Peyer's patch (tissue), 4 donors: ENCODE measurements at regions not wholly inside any gene's neighbourhood (a gene's known extent, or its start where the extent isn't known, plus 50 kb on each side); places are given as distances from the start of the nearest gene placed in this dataset.

Source experiments
- DNase-seq, 3 donors: peaks; one replicate each; pipeline ENCODE4 v3.0.0-alpha.2; 2017 to 2019
- H3K27ac ChIP-seq, 4 donors: fragments of 200-600 bp; sonication (generic); one replicate each; pipeline ENCODE4 v1.5.1; 2016 to 2019
- H3K27me3 ChIP-seq, 2 donors: fragments of 200-600 bp; sonication (generic); one replicate each; pipeline ENCODE4 v1.5.1; 2019
- H3K36me3 ChIP-seq, 3 donors: fragments of 200-600 bp; sonication (generic); one replicate each; pipeline ENCODE4 v1.5.1; 2016 to 2019
- H3K4me1 ChIP-seq, 4 donors: fragments of 200-600 bp; sonication (generic); one replicate each; pipeline ENCODE4 v1.5.1; 2016 to 2019
- H3K4me3 ChIP-seq, 4 donors: fragments of 200-600 bp; sonication (generic); 1 replicate in 3 of 4; 2 replicates in 1 of 4; pipeline ENCODE4 v1.5.1; 2016 to 2019; ENCODE audit warnings: mild to moderate bottlenecking in 1 of 4
- H3K9me3 ChIP-seq, 4 donors: fragments of 200-600 bp; sonication (generic); one replicate each; pipeline ENCODE4 v1.5.1; 2016 to 2019; ENCODE audit warnings: mild to moderate bottlenecking in 1 of 4
- POLR2A ChIP-seq, 2 donors: fragments of 450-650 bp; IDR thresholded peaks; one replicate each; pipeline ENCODE4 v1.5.1; 2017; ENCODE audit warnings: antibody characterized with exemption in 2 of 2, mild to moderate bottlenecking in 2 of 2, moderate library complexity in 2 of 2
- TF ChIP-seq, protein P1 (sequence below), 6 experiments: fragments of 450-650 bp in 4 of 6; fragments of 200-600 bp in 2 of 6; sonication (generic) in 1 of 6; IDR thresholded peaks; one replicate each; pipeline ENCODE4 v1.5.1; 2017 to 2019; ENCODE audit warnings: antibody characterized with exemption in 6 of 6, mild to moderate bottlenecking in 3 of 6, moderate library complexity in 1 of 6

DNA sequence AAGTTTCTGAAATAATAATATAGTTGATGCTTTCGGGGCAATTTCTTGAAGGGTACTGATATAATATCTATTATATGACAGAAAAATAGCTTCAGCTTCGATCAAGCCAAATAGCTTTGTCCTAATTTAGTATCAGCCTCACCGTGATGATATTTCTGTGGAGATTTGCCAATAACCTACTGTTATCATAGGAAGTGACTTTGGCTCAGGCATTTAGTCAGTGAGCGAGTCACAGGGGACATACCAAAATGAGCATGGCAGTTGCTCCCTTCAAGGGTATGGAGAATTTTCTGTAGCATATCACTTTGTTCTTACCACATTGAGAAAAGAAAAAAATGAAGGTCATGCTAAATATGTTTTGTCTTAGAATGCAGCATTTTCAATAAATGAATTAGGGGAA lies 767.6 kb upstream of the SLITRK1 start:
- Histone ChIP-seq H3K27me3 (no peaks in the 10 kb centered on the region), H3K4me1 (no peaks in the 10 kb centered on the region), H3K27ac (no peak overlapping the region), H3K4me3 (no peak overlapping the region), H3K36me3 (no peaks in the 10 kb centered on the region), H3K9me3 (no peaks in the 10 kb centered on the region)
- TF ChIP-seq POLR2A (IDR thresholded peaks at IDR 0.05), result no peak
- TF ChIP-seq, protein P1, sequence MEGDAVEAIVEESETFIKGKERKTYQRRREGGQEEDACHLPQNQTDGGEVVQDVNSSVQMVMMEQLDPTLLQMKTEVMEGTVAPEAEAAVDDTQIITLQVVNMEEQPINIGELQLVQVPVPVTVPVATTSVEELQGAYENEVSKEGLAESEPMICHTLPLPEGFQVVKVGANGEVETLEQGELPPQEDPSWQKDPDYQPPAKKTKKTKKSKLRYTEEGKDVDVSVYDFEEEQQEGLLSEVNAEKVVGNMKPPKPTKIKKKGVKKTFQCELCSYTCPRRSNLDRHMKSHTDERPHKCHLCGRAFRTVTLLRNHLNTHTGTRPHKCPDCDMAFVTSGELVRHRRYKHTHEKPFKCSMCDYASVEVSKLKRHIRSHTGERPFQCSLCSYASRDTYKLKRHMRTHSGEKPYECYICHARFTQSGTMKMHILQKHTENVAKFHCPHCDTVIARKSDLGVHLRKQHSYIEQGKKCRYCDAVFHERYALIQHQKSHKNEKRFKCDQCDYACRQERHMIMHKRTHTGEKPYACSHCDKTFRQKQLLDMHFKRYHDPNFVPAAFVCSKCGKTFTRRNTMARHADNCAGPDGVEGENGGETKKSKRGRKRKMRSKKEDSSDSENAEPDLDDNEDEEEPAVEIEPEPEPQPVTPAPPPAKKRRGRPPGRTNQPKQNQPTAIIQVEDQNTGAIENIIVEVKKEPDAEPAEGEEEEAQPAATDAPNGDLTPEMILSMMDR (IDR thresholded peaks at IDR 0.05), result no peak
- DNase-seq, result no peak

DNA sequence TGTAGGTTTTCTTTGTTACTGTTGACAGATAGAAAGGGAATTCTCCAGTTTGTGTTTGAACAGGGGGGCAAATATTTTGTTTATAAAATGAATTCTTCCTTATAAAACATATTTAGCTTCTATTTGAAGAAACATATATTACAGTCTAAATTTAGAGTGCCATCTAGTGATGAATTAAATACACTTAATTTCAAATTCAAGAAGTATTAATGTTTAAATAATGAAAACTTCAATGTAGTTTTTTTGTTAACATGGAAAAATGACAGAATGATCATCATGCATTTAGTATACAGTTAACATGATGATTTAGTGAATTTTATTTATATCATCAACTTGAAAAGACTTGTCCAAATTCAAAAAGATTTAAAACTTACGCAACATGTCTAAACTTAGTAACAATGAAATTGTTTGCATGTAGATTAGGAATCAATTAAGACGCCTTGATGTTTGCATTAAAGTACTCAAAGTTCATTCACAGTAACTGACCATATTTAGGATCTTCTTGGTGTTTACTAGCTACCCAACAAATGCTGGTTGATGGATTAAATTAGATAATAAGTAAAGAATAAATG lies 765.9 kb upstream of the SLITRK1 start:
- Histone ChIP-seq H3K9me3 (no peaks in the 10 kb centered on the region), H3K36me3 (no peaks in the 10 kb centered on the region), H3K27ac (no peak overlapping the region), H3K4me3 (no peak overlapping the region), H3K4me1 (no peaks in the 10 kb centered on the region), H3K27me3 (no peaks in the 10 kb centered on the region)
- DNase-seq, result no peak
- TF ChIP-seq, protein P1 (IDR thresholded peaks at IDR 0.05), result no peak
- TF ChIP-seq POLR2A (IDR thresholded peaks at IDR 0.05), result no peak

DNA sequence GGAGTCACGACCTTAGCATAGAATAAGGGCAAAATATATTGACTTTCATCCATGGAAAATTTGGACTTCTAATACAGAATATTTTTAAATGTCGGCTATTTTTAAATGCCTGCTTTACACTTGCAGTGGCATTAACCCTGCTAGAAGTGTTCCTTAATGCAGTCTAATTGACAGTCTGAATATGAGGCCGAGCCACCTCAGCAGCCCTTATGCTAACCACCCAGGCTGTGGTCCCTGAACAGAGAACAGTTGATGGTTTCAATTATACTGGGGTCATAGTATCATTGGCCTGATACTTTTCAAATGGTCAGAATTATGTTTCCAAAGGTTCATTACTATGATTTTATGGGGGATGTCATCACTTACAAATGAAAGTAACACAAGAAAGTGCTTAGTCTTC lies 764.7 kb upstream of the SLITRK1 start:
- no peak for DNase-seq
- no peak overlapping the region for H3K4me3 ChIP-seq
- no peak overlapping the region for H3K27ac ChIP-seq
- no peaks in the 10 kb centered on the region for H3K27me3 ChIP-seq
- no peaks in the 10 kb centered on the region for H3K9me3 ChIP-seq
- no peaks in the 10 kb centered on the region for H3K4me1 ChIP-seq
- TF ChIP-seq POLR2A (IDR thresholded peaks at IDR 0.05), result no peak
- H3K36me3 ChIP-seq, result no peaks in the 10 kb centered on the region

DNA sequence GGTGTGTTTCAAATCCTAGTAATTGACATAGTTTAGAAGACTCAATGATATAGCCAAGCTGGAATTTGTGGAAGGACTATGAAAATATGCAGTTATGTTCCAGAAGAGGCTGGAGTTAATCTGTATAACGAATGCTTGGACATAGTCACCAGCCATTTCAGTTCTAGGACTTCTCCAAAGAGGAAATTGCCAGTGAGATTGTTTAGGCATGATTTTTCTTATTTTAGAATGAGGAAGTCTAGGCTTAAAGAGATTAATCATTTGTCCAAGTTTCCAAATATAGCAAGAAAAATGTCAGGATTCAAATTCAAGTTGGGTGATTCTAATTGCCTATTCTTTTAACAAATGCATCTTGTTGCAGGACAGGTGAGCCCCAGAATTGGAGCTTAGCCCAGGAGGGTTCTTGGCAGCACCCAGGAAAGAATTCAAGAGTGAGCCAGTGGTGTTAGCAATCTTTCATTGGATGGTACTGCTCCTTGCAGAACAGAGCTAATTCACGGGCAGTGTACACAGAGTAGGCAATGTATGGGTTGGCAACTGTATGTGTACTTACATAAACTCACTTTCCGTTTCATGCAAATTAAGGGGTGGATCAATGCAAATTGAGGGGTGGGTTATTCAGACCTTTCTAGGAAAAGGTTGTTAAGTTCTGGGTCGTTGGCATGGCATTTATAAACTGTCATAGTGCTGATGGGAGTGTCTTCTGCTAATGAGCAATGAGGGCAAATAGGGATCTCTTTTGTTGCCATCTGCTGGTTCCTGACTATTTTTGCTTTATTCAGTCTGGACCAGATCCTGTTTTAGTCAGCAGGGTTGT lies 763.1 kb upstream of the SLITRK1 start:
- Histone ChIP-seq H3K36me3 (no peaks in the 10 kb centered on the region), H3K27ac (no peak overlapping the region), H3K27me3 (no peaks in the 10 kb centered on the region), H3K4me3 (no peak overlapping the region), H3K4me1 (no peaks in the 10 kb centered on the region), H3K9me3 (no peaks in the 10 kb centered on the region)
- no peak for DNase-seq
- no peak for TF ChIP-seq POLR2A (IDR thresholded peaks at IDR 0.05)
- TF ChIP-seq, protein P1 (IDR thresholded peaks at IDR 0.05), result no peak

DNA sequence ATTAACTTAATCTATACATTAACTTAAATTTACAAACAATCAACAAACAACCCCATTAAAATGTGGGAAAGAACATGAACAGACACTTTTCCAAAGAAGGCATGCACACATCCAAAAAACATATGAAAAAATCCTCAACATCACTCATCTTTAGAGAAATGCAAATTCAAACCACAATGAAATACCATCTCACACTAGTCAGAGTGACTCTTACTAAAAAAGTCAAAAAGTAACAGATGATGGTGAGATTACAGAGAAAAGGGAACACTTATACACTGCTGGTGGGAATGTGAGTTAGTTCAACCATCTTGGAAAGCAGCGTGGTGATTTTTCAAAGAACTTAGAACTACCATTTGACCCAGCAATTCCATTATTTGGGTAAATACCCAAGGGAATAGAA lies 759.2 kb upstream of the SLITRK1 start:
- Histone ChIP-seq H3K4me1 (no peaks in the 10 kb centered on the region), H3K4me3 (no peak overlapping the region), H3K9me3 (no peaks in the 10 kb centered on the region), H3K36me3 (no peaks in the 10 kb centered on the region), H3K27me3 (no peaks in the 10 kb centered on the region), H3K27ac (no peak overlapping the region)
- DNase-seq, result no peak
- no peak for TF ChIP-seq POLR2A (IDR thresholded peaks at IDR 0.05)
- TF ChIP-seq, protein P1 (IDR thresholded peaks at IDR 0.05), result no peak

DNA sequence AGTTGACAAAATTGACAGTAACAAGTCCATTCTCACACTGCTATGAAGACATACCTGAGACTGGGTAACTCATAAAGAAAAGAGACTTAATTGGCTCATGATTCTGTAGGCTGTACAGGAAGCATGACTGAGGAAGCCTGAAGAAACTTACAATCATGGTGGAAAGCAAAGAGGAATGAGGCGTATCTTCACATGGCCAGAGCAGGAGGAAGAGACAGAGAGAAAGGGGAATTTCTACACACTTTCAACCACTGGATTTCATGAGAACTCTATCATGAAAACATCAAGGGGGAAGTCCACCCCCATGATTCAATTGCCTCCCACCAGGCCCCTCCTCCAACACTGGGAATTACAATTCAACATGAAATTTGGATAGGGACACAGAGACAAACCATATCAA lies 758.4 kb upstream of the SLITRK1 start:
- Histone ChIP-seq H3K27me3 (no peaks in the 10 kb centered on the region), H3K27ac (no peak overlapping the region), H3K4me3 (no peak overlapping the region), H3K9me3 (no peaks in the 10 kb centered on the region), H3K4me1 (no peaks in the 10 kb centered on the region), H3K36me3 (no peaks in the 10 kb centered on the region)
- DNase-seq, result no peak
- TF ChIP-seq, protein P1 (IDR thresholded peaks at IDR 0.05), result no peak
- no peak for TF ChIP-seq POLR2A (IDR thresholded peaks at IDR 0.05)
